BJ (cell line): ENCODE measurements at regions not wholly inside any gene's neighbourhood (a gene's known extent, or its start where the extent isn't known, plus 50 kb on each side); places are given as distances from the start of the nearest gene placed in this dataset.

Experiments
- CTCF ChIA-PET: fragments of 350-600 bp; formaldehyde crosslinking; extraction: SDS; loops from one replicate; lab custom pipeline; 2021; ENCODE audit warnings: antibody characterized with exemption, inconsistent platforms; lab: Yijun Ruan, JAX
- POLR2A ChIA-PET: fragments of 300-600 bp; sonication (Branson Sonifier 250); formaldehyde crosslinking; extraction: SDS; loops from one replicate; lab custom pipeline; 2021; ENCODE audit warnings: antibody characterized with exemption; lab: Charles Lee
- DNase-seq: peaks from one replicate; pipeline ENCODE4 v3.0.0-alpha.2; 2011; ENCODE audit warnings: low read depth
- H3K27me3 ChIP-seq: 2 replicates; pipeline ENCODE4 v1.6.0; 2011; ENCODE audit warnings: low read length; ENCODE audit not compliant: control insufficient read depth, insufficient read depth
- H3K36me3 ChIP-seq: 2 replicates; pipeline ENCODE4 v1.5.1; 2011; ENCODE audit warnings: low read length; ENCODE audit not compliant: control insufficient read depth, insufficient read depth
- H3K4me3 ChIP-seq: 2 replicates; pipeline ENCODE4 v1.5.1; 2011; ENCODE audit warnings: low read depth, mild to moderate bottlenecking, control low read depth, low read length
- TF ChIP-seq, protein P1 (sequence below): IDR thresholded peaks from 2 replicates; pipeline ENCODE4 v1.5.1; 2011; ENCODE audit warnings: low read depth, mild to moderate bottlenecking, control low read depth, inconsistent platforms, low read length, moderate library complexity; ENCODE audit not compliant: insufficient read depth

DNA sequence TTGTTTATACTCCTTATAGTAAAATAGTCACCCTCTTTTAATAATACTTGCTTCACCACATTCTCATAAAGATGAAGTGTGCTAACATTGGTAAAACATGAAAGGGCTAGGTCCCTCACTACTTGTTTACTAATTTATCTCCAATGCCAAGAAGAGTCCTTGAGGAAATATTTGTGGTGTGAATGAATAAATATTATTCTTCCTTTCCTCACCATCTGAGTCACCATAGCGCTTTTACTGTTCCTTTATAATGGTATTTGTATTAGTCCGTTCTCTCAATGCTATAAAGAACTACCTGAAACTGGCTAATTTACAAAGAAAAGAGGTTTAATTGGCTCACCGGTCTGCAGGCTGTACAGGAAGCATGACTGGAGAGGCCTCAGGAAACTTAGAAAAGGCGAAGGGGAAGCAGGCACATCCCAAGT is 222.8 kb upstream of the ZRANB2 start:
- POLR2A ChIA-PET = no interaction called here
- CTCF ChIA-PET = interaction anchor here (1.1 kb wide), 1 partner anchor 33 kb away, joined by 3 read pairs; no protein-coding TSS in a partner anchor
- TF ChIP-seq, protein P1, sequence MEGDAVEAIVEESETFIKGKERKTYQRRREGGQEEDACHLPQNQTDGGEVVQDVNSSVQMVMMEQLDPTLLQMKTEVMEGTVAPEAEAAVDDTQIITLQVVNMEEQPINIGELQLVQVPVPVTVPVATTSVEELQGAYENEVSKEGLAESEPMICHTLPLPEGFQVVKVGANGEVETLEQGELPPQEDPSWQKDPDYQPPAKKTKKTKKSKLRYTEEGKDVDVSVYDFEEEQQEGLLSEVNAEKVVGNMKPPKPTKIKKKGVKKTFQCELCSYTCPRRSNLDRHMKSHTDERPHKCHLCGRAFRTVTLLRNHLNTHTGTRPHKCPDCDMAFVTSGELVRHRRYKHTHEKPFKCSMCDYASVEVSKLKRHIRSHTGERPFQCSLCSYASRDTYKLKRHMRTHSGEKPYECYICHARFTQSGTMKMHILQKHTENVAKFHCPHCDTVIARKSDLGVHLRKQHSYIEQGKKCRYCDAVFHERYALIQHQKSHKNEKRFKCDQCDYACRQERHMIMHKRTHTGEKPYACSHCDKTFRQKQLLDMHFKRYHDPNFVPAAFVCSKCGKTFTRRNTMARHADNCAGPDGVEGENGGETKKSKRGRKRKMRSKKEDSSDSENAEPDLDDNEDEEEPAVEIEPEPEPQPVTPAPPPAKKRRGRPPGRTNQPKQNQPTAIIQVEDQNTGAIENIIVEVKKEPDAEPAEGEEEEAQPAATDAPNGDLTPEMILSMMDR = no peak
- Histone ChIP-seq H3K27me3 (no peaks in the 10 kb centered on the region), H3K36me3 (no peaks in the 10 kb centered on the region), H3K4me3 (no peak overlapping the region)
- no peak for DNase-seq

DNA sequence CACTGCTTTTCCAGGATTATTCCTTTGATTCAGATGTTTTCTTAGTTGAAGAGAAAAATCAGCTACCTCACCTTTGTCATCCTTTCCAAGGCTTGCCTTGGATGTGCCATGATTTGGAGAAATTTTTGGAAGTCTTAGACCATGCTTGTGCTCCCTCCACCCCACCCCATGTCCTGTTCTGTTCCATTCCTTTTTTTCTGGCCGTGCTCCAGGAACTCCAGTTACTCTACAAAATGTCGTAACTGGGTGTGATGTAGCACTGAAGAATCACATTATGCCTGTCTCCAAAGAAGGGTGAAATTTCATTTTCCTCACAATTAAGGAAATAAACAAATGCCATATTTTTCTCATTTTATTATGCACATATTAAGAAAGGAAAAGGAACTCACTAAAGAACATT is 217.8 kb upstream of the ZRANB2 start:
- DNase-seq = no peak
- no peaks in the 10 kb centered on the region for H3K36me3 ChIP-seq
- TF ChIP-seq, protein P1 = no peak
- POLR2A ChIA-PET = no interaction called here
- CTCF ChIA-PET = no interaction called here
- no peaks in the 10 kb centered on the region for H3K27me3 ChIP-seq
- H3K4me3 ChIP-seq = no peak overlapping the region

DNA sequence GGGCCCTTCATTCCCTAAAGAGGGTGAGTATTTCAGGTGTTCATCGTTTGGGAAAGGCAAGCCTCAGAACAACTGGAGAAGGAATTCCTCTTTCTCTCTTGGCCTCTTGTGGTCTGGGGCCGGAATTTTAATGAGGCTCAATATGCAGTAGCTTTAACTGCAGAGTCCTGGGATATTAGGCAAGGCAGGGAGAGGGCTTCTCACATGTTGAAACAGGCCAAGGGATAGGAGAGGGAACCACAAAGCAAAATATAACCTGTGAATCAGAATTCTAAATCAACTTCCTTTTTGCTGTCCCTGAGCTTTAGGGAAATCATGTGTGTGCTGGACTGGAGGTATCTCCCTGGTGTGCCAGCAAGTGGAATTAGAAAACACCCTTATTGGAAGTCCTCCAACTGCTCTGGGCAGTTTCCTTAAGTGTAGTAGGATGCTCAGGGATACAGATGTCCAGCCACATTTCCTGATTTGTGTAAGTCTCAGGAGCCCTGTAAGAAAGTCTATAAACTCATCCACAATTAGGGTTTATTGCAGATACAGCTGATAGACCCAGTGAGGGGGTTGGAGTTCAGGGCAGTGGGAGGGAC is 215.8 kb upstream of the ZRANB2 start:
- H3K4me3 ChIP-seq = no peak overlapping the region
- H3K27me3 ChIP-seq = no peaks in the 10 kb centered on the region
- H3K36me3 ChIP-seq = no peaks in the 10 kb centered on the region
- TF ChIP-seq, protein P1 = no peak
- ChIA-PET POLR2A (no interaction called here), CTCF (no interaction called here)
- DNase-seq = peak; percentile 14

DNA sequence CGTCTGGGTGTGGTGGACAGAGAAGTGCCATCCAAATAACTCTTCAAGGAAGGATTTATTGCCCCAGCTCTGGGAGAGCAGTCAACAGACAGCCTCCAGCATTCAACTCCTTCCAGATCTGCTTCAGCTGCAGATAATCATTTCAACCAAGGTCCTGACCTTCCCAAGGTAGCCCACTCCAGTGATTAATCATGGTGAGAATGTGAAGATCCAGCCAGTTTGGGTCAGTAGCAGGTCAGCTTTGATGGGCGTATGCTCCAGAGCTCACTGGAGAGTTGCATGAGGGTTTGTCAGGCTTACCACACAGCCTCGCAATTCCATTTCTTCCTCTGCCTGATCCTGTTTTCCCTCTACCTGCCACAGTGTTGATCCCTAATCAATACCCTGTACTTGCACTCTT is 214.5 kb upstream of the ZRANB2 start:
- TF ChIP-seq, protein P1 = no peak
- Histone ChIP-seq H3K27me3 (no peaks in the 10 kb centered on the region), H3K4me3 (no peak overlapping the region), H3K36me3 (no peaks in the 10 kb centered on the region)
- ChIA-PET POLR2A (no interaction called here), CTCF (no interaction called here)
- no peak for DNase-seq

DNA sequence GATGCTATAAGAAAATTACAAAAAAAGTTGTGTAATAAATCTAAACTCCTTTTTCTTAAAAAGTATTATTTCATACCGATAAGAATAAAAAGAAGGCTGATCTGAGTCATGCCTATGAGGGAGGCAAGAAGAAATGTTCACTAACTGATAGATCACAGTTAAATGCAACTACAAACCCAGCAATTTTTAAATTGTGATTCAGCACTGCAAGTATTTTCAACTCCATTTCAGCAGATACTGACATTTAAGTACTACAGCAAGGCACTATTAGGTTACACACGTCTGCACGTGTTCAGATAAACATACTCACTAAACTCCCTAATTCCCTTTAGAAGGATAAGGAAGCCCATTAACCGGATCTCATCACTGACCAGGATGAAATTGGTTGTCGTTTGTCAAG is 213.3 kb upstream of the ZRANB2 start:
- TF ChIP-seq, protein P1 = no peak
- ChIA-PET CTCF (no interaction called here), POLR2A (no interaction called here)
- no peaks in the 10 kb centered on the region for H3K36me3 ChIP-seq
- H3K27me3 ChIP-seq = no peaks in the 10 kb centered on the region
- no peak for DNase-seq
- H3K4me3 ChIP-seq = no peak overlapping the region
